ENCODE measurements at regions not wholly inside any gene's neighbourhood (a gene's known extent, or its start where the extent isn't known, plus 50 kb on each side); places are given as distances from the start of the nearest gene placed in this dataset.

DNA sequence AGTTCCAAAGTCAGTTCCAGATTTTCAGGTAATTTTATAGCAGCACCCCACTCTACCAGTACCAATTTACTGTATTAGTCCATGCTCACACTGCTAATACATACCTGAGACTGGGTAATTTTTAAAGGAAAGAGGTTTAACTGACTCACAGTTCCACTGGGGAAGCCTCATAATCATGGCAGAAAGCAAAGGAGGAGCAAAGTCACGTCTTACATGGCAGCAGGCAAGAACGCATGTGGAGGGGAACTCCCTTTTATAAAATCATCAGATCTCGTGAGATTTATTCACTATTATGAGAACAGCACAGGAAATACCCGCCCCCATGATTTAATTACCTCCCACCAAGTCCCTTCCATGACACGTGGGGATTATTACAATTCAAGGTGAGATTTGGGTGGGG is 142.4 kb downstream of the AHR start:
- TF ChIP-seq, protein P1, sequence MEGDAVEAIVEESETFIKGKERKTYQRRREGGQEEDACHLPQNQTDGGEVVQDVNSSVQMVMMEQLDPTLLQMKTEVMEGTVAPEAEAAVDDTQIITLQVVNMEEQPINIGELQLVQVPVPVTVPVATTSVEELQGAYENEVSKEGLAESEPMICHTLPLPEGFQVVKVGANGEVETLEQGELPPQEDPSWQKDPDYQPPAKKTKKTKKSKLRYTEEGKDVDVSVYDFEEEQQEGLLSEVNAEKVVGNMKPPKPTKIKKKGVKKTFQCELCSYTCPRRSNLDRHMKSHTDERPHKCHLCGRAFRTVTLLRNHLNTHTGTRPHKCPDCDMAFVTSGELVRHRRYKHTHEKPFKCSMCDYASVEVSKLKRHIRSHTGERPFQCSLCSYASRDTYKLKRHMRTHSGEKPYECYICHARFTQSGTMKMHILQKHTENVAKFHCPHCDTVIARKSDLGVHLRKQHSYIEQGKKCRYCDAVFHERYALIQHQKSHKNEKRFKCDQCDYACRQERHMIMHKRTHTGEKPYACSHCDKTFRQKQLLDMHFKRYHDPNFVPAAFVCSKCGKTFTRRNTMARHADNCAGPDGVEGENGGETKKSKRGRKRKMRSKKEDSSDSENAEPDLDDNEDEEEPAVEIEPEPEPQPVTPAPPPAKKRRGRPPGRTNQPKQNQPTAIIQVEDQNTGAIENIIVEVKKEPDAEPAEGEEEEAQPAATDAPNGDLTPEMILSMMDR (IDR thresholded peaks at IDR 0.05; ENCODE audit: low read depth, low read length), result no peak
- no peak for TF ChIP-seq EZH2phosphoT487 (IDR thresholded peaks at IDR 0.05; ENCODE audit: low read depth)
